ENCODE measurements at regions not wholly inside any gene's neighbourhood (a gene's known extent, or its start where the extent isn't known, plus 50 kb on each side); places are given as distances from the start of the nearest gene placed in this dataset.

DNA sequence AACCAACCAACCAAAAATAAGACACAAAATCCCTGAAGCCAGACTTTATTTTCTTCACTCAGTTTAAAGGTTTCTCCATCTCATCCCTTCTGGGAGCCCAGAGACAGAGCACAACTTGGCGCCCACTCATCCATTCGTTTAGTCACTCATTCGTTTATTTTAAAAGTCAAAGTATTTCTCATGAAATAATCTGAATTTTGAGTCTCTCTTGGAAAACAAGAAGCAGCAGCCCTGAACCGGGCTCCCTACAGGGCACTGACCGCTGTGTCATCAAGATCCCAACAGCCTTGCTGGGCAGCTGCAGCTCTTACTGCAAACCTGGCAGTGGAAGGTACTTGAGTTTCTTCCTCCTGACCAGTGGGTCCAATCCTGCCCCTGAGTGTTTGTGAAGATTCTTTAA is 171.6 kb downstream of the THBS2 start:
- H3K4me3 ChIP-seq (ENCODE audit: low read length in 2 of 2): no peak overlapping the region
- peaks cover 0 to 9% of the 10 kb centered on the region in 2 donors for H3K9me3 ChIP-seq (ENCODE audit: control insufficient read depth in 2 of 2, low read length in 2 of 2)
- H3K9ac ChIP-seq (ENCODE audit: low read length in 2 of 2): no peak overlapping the region
- no peak overlapping the region for H3K27ac ChIP-seq (ENCODE audit: low read length)
- no peaks in the 10 kb centered on the region for H3K27me3 ChIP-seq (ENCODE audit: control insufficient read depth in 1 of 2, insufficient read depth in 2 of 2, low read length in 2 of 2)
- no peaks in the 10 kb centered on the region for H3K36me3 ChIP-seq (ENCODE audit: control insufficient read depth in 2 of 2, insufficient read depth in 2 of 2, low read length in 2 of 2)
- no peaks in the 10 kb centered on the region for H3K4me1 ChIP-seq (ENCODE audit: control insufficient read depth, insufficient read depth, low read length)

- Histone ChIP-seq H3K27me3 (ENCODE audit: control insufficient read depth in 1 of 2, insufficient read depth in 2 of 2, low read length in 2 of 2) (no peaks in the 10 kb centered on the region), H3K27ac (ENCODE audit: low read length) (no peak overlapping the region), H3K4me1 (ENCODE audit: control insufficient read depth, insufficient read depth, low read length) (peaks cover 2% of the 10 kb centered on the region), H3K36me3 (ENCODE audit: control insufficient read depth in 2 of 2, insufficient read depth in 2 of 2, low read length in 2 of 2) (no peaks in the 10 kb centered on the region), H3K9me3 (ENCODE audit: control insufficient read depth in 2 of 2, low read length in 2 of 2) (peaks cover 0 to 13% of the 10 kb centered on the region in 2 donors), H3K4me3 (ENCODE audit: low read length in 2 of 2) (no peak overlapping the region), H3K9ac (ENCODE audit: low read length in 2 of 2) (no peak overlapping the region)
Measured at GRCh38 chr6:169081248-169081647, 172.4 kb downstream of the THBS2 start.

DNA sequence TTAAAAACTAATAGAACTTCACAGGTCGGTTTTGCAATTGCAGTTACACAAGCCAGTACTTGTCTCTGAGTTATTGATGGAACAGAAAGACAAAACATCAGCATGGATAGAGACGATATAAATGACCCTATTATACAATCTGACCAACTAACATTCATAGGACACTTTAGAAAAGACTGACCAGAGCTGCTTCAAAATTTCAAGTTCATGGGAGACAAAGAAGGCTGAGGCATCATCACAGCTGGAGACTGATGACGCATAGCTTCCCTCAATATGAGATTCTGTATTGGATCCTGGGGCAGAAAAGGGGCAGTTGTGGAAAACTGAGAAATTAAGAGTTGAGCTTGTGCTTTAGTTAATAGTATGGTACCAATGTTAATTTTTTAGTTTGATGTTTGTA is 174.0 kb downstream of the THBS2 start:
- Histone ChIP-seq H3K27me3 (ENCODE audit: control insufficient read depth in 1 of 2, insufficient read depth in 2 of 2, low read length in 2 of 2) (no peaks in the 10 kb centered on the region), H3K4me3 (ENCODE audit: low read length in 2 of 2) (no peak overlapping the region), H3K9ac (ENCODE audit: low read length in 2 of 2) (no peak overlapping the region), H3K27ac (ENCODE audit: low read length) (no peak overlapping the region), H3K36me3 (ENCODE audit: control insufficient read depth in 2 of 2, insufficient read depth in 2 of 2, low read length in 2 of 2) (no peaks in the 10 kb centered on the region), H3K9me3 (ENCODE audit: control insufficient read depth in 2 of 2, low read length in 2 of 2) (peaks cover 0 to 13% of the 10 kb centered on the region in 2 donors), H3K4me1 (ENCODE audit: control insufficient read depth, insufficient read depth, low read length) (peaks cover 9% of the 10 kb centered on the region)

DNA sequence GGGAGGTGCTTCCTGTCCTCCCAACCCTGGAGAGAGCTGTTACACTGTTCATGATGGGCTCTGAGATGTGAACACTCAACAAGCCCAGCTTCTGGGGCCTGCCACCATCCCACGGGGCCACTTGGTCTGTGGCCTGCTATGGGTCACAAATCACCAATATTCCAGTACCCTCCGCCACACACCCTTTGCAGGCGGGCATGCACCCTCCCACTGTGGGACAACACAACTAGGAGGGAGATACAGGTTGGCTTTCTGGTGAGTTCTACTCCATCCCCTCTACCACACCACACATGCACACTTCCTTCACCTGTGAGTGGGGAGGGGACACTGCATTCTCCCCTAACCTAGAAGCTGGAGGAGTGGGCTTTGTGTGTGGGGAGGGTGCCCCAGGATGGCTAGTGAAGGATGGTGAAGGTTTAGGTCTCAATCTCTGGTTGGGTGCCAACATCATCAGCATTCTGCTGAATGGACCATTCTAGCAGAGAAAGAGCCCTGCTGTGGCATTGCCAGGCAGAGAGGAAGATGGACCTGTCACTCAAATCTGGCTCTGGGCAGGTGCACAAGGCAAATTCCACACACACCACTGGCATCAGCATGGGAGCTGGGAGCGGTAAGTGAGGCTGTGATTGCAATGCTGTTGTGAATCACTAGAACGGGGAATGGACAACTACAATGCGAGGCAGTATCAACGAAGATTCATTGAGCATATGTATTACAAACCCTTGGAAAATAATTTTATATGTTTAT is 175.1 kb downstream of the THBS2 start:
- Histone ChIP-seq H3K27me3 (ENCODE audit: control insufficient read depth in 1 of 2, insufficient read depth in 2 of 2, low read length in 2 of 2) (no peaks in the 10 kb centered on the region), H3K4me3 (ENCODE audit: low read length in 2 of 2) (no peak overlapping the region), H3K36me3 (ENCODE audit: control insufficient read depth in 2 of 2, insufficient read depth in 2 of 2, low read length in 2 of 2) (no peaks in the 10 kb centered on the region), H3K27ac (ENCODE audit: low read length) (no peak overlapping the region), H3K9ac (ENCODE audit: low read length in 2 of 2) (no peak overlapping the region), H3K9me3 (ENCODE audit: control insufficient read depth in 2 of 2, low read length in 2 of 2) (peaks cover 0 to 13% of the 10 kb centered on the region in 2 donors), H3K4me1 (ENCODE audit: control insufficient read depth, insufficient read depth, low read length) (peaks cover 20% of the 10 kb centered on the region)

DNA sequence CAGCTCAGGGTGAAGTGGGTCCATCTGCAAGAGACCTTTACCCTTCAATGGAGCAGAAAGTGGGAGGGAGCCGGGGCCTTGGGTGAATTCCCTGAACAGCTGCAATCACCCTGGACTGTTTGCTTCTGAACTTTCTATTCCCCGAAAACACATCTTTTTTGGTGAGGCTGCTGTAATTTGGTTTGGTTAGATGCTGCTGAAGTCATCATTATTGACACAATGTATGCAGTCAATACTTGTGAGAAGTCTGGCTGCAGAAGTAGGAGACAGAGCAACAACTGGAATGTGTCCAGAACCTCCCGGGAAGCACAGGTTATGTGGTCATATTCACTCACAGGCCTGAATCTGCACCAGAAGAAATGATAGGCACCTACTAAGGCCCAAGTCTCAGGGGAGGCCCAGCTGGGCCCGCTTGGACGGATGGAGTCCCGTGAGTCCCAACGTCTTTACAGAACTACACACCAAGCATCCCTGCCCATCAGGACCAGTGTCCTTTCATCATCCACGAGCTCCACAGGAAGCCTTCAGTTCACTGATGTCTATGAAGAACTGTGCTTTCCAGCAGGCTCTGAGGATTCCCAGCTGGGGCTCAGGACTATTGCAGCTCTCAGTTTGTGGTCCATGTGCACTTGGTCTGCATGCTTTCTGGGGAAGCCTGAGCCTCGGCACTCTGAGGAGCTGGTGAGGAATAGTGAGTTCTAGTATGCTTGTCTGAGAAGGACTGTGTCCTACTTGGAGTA is 177.6 kb downstream of the THBS2 start:
- H3K27ac ChIP-seq (ENCODE audit: low read length): peak overlapping the region; percentile 94

DNA sequence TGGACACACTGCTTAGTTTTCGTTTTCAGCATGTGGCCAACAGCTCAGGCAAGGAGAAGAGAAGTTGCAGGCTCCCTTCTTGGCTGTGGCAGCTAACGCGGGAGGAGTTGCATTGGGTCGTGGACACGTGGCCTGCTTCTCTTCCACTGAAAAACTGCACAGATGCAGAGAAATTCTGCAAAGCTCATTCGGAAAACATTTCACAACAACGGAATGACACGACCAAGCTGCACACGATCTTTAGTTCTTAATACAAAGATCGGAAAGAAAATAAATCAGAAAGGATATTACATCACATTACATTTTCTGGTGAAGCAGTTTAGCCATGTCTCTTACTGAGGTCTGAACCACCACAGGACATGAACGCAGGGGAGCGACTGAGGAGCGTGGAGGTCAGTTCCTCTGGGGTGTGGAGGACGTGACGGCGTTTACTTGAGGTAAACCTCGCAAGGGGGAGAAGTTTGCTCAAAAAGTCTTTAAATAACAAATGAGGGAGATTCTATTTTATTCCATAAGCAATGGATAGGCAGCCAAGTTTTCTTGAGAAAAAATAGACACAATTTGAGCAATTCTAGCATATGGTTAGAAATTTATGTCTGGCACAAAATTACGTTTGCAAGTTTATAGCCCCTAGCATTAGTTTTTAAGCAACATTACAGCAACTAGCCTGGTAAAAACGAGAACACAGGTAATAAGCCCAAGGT is 178.3 kb downstream of the THBS2 start:
- Histone ChIP-seq H3K9me3 (ENCODE audit: control insufficient read depth in 2 of 2, low read length in 2 of 2) (peaks cover 0 to 8% of the 10 kb centered on the region in 2 donors), H3K27me3 (ENCODE audit: control insufficient read depth in 1 of 2, insufficient read depth in 2 of 2, low read length in 2 of 2) (no peaks in the 10 kb centered on the region), H3K4me3 (ENCODE audit: low read length in 2 of 2) (peak overlapping the region; percentile 32 to 66), H3K27ac (ENCODE audit: low read length) (peak overlapping the region; percentile 94), H3K9ac (ENCODE audit: low read length in 2 of 2) (peak overlapping the region in 1 of 2 donors; percentile 74), H3K4me1 (ENCODE audit: control insufficient read depth, insufficient read depth, low read length) (peaks cover 44% of the 10 kb centered on the region), H3K36me3 (ENCODE audit: control insufficient read depth in 2 of 2, insufficient read depth in 2 of 2, low read length in 2 of 2) (no peaks in the 10 kb centered on the region)

More for the DNA sequence above, 177.6 kb downstream of the THBS2 start:
- Histone ChIP-seq H3K4me1 (ENCODE audit: control insufficient read depth, insufficient read depth, low read length) (peaks cover 37% of the 10 kb centered on the region), H3K4me3 (ENCODE audit: low read length in 2 of 2) (peak overlapping the region; percentile 32 to 66), H3K9me3 (ENCODE audit: control insufficient read depth in 2 of 2, low read length in 2 of 2) (peaks cover 0 to 8% of the 10 kb centered on the region in 2 donors), H3K9ac (ENCODE audit: low read length in 2 of 2) (peak overlapping the region in 1 of 2 donors; percentile 74), H3K36me3 (ENCODE audit: control insufficient read depth in 2 of 2, insufficient read depth in 2 of 2, low read length in 2 of 2) (no peaks in the 10 kb centered on the region), H3K27me3 (ENCODE audit: control insufficient read depth in 1 of 2, insufficient read depth in 2 of 2, low read length in 2 of 2) (no peaks in the 10 kb centered on the region)

GRCh38 chr6:169074526-169074925 is 179.1 kb downstream of the THBS2 start:
- H3K9me3 ChIP-seq (ENCODE audit: control insufficient read depth in 2 of 2, low read length in 2 of 2): peaks cover 0 to 8% of the 10 kb centered on the region in 2 donors
- H3K4me3 ChIP-seq (ENCODE audit: low read length in 2 of 2): peak overlapping the region in 1 of 2 donors; percentile 66
- H3K36me3 ChIP-seq (ENCODE audit: control insufficient read depth in 2 of 2, insufficient read depth in 2 of 2, low read length in 2 of 2): no peaks in the 10 kb centered on the region
- H3K27me3 ChIP-seq (ENCODE audit: control insufficient read depth in 1 of 2, insufficient read depth in 2 of 2, low read length in 2 of 2): no peaks in the 10 kb centered on the region
- peak overlapping the region; percentile 1 to 22 for H3K9ac ChIP-seq (ENCODE audit: low read length in 2 of 2)
- peaks cover 46% of the 10 kb centered on the region for H3K4me1 ChIP-seq (ENCODE audit: control insufficient read depth, insufficient read depth, low read length)
- H3K27ac ChIP-seq (ENCODE audit: low read length): peak overlapping the region; percentile 94

DNA sequence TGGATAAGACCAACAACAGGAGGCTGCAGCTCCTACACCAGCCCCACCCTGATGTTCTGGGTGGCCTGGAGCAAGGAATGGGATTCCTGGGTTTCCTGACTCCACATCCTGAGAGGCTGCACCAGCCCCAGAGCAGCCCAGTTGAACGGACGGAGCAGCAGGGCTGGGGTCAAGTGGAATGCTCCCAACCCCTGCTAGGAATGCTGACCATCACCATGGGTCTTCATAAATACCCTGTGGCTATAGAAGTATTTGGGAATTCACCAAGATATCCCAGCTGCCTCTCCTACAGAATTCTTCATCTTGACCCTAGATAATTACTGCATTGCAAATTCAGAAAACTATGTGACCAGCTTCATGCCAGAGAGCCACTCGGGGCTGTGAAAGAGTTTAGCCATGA is 180.3 kb downstream of the THBS2 start:
- H3K4me3 ChIP-seq (ENCODE audit: low read length in 2 of 2): no peak overlapping the region
- H3K9ac ChIP-seq (ENCODE audit: low read length in 2 of 2): no peak overlapping the region
- no peaks in the 10 kb centered on the region for H3K27me3 ChIP-seq (ENCODE audit: control insufficient read depth in 1 of 2, insufficient read depth in 2 of 2, low read length in 2 of 2)
- H3K27ac ChIP-seq (ENCODE audit: low read length): no peak overlapping the region
- no peaks in the 10 kb centered on the region for H3K36me3 ChIP-seq (ENCODE audit: control insufficient read depth in 2 of 2, insufficient read depth in 2 of 2, low read length in 2 of 2)
- peaks cover 0 to 6% of the 10 kb centered on the region in 2 donors for H3K9me3 ChIP-seq (ENCODE audit: control insufficient read depth in 2 of 2, low read length in 2 of 2)
- H3K4me1 ChIP-seq (ENCODE audit: control insufficient read depth, insufficient read depth, low read length): peaks cover 46% of the 10 kb centered on the region

GRCh38 chr6:169072127-169073042 is 181.3 kb downstream of the THBS2 start:
- H3K9ac ChIP-seq (ENCODE audit: low read length in 2 of 2): no peak overlapping the region
- H3K9me3 ChIP-seq (ENCODE audit: control insufficient read depth in 2 of 2, low read length in 2 of 2): peaks cover 0 to 4% of the 10 kb centered on the region in 2 donors
- H3K27me3 ChIP-seq (ENCODE audit: control insufficient read depth in 1 of 2, insufficient read depth in 2 of 2, low read length in 2 of 2): no peaks in the 10 kb centered on the region
- H3K27ac ChIP-seq (ENCODE audit: low read length): no peak overlapping the region
- H3K4me3 ChIP-seq (ENCODE audit: low read length in 2 of 2): no peak overlapping the region
- peaks cover 46% of the 10 kb centered on the region for H3K4me1 ChIP-seq (ENCODE audit: control insufficient read depth, insufficient read depth, low read length)
- H3K36me3 ChIP-seq (ENCODE audit: control insufficient read depth in 2 of 2, insufficient read depth in 2 of 2, low read length in 2 of 2): no peaks in the 10 kb centered on the region

DNA sequence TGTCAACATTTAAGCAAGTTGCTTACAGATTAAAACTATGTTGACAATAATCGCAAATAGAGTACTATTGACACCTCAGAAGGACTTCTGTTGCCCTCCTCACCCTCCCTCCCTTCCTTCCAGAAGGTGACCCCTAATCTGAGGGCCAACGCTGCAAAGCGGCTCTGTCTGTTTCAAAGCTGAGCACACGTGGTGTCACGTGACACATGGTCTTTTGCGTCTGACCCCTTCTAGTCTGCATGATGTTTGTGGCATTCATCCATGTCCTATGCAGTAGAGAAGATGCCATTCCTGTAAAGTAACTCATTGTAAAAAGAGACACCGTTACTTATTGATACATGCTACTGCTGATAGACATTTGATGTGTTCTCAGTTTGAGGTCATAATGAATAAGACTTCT is 182.3 kb downstream of the THBS2 start:
- Histone ChIP-seq H3K9me3 (ENCODE audit: control insufficient read depth in 2 of 2, low read length in 2 of 2) (no peaks in the 10 kb centered on the region), H3K9ac (ENCODE audit: low read length in 2 of 2) (no peak overlapping the region), H3K4me1 (ENCODE audit: control insufficient read depth, insufficient read depth, low read length) (peaks cover 45% of the 10 kb centered on the region), H3K4me3 (ENCODE audit: low read length in 2 of 2) (no peak overlapping the region), H3K27me3 (ENCODE audit: control insufficient read depth in 1 of 2, insufficient read depth in 2 of 2, low read length in 2 of 2) (no peaks in the 10 kb centered on the region), H3K27ac (ENCODE audit: low read length) (peak overlapping the region; percentile 46), H3K36me3 (ENCODE audit: control insufficient read depth in 2 of 2, insufficient read depth in 2 of 2, low read length in 2 of 2) (no peaks in the 10 kb centered on the region)
